Upper lobe of left lung (tissue), 6 donors: ENCODE measurements at regions not wholly inside any gene's neighbourhood (a gene's known extent, or its start where the extent isn't known, plus 50 kb on each side); places are given as distances from the start of the nearest gene placed in this dataset.
"Not testable (repeated sequence)": the region's sequence is repeated elsewhere in the genome, so short reads cannot be mapped to it uniquely, and the experiment has no call there.

Experiments used
- ATAC-seq, 2 donors: fragments of 200-7000 bp; cut with Tn5 transposase; one replicate each; pipeline ENCODE4 v1.9.1; 2022; ENCODE audit warnings: mild to moderate bottlenecking in 2 of 2, moderate library complexity in 2 of 2; ENCODE audit not compliant: low FRiP score in 2 of 2
- DNase-seq, 2 donors: peaks; one replicate each; pipeline ENCODE4 v3.0.0-alpha.2; 2019 to 2020
- H3K27ac ChIP-seq, 4 donors: fragments of 200-600 bp; sonication (generic); one replicate each; pipeline ENCODE4 v1.5.1; 2016 to 2019
- H3K27me3 ChIP-seq, 4 donors: fragments of 200-600 bp; sonication (generic); one replicate each; pipeline ENCODE4 v1.5.1; 2017 to 2019
- H3K36me3 ChIP-seq, 4 donors: fragments of 200-600 bp; sonication (generic); one replicate each; pipeline ENCODE4 v1.5.1; 2016 to 2019
- H3K4me1 ChIP-seq, 4 donors: fragments of 200-600 bp; sonication (generic); one replicate each; pipeline ENCODE4 v1.5.1; 2018 to 2019
- H3K4me3 ChIP-seq, 4 donors: fragments of 200-600 bp; sonication (generic); one replicate each; pipeline ENCODE4 v1.5.1; 2017 to 2019; ENCODE audit warnings: mild to moderate bottlenecking in 2 of 4, moderate library complexity in 1 of 4
- H3K9me3 ChIP-seq, 4 donors: fragments of 200-600 bp; sonication (generic); one replicate each; pipeline ENCODE4 v1.5.1; 2018 to 2019
- CTCF ChIP-seq, 6 experiments: fragments of 450-650 bp in 4 of 6; fragments of 200-600 bp in 2 of 6; sonication (generic) in 2 of 6; IDR thresholded peaks; one replicate each; pipeline ENCODE4 v1.5.1; 2016 to 2019; ENCODE audit warnings: antibody characterized with exemption in 6 of 6
- EP300 ChIP-seq, 4 donors: sonication (generic); formaldehyde crosslinking; IDR thresholded peaks; one replicate each; pipeline ENCODE4 v1.5.1; 2017; ENCODE audit warnings: antibody characterized with exemption in 4 of 4, control low read depth in 2 of 4
- POLR2A ChIP-seq, 4 donors: fragments of 450-650 bp; IDR thresholded peaks; one replicate each; pipeline ENCODE4 v1.5.1; 2016 to 2017; ENCODE audit warnings: antibody characterized with exemption in 4 of 4, mild to moderate bottlenecking in 2 of 4
- POLR2AphosphoS5 ChIP-seq, 2 donors: sonication (generic); formaldehyde crosslinking; IDR thresholded peaks; one replicate each; pipeline ENCODE4 v1.5.1; 2017; ENCODE audit warnings: antibody characterized with exemption in 2 of 2
- WGBS, 2 donors: methylation state at CpG; one replicate each; pipeline ENCODE4 v1.1.5; 2017 to 2018; 5-methylcytosine and 5-hydroxymethylcytosine counted together
- donor health status: DM: no; HTN: no; CAD: no; lungs with moderate emphysema.
- donor health status: DM: no; HTN: yes; CAD: no; lungs with severe emphysema.

GRCh38 chr9:106177216-106177615, 482.9 kb downstream of the TMEM38B start:
- 85 to 95% methylated on average over 1 of the region's 1 CpG for WGBS, 2 donors
- ATAC-seq: no peak
- no peak overlapping the region for H3K27ac ChIP-seq
- no peak overlapping the region for H3K4me3 ChIP-seq
- no peaks in the 10 kb centered on the region for H3K36me3 ChIP-seq
- H3K4me1 ChIP-seq: no peaks in the 10 kb centered on the region
- H3K9me3 ChIP-seq: no peaks in the 10 kb centered on the region
- no peak for TF ChIP-seq EP300 (IDR thresholded peaks at IDR 0.05)
- H3K27me3 ChIP-seq: no peaks in the 10 kb centered on the region
- DNase-seq: no peak

GRCh38 chr9:106179191-106179590, 484.9 kb downstream of the TMEM38B start:
- Histone ChIP-seq H3K4me3 (no peak overlapping the region), H3K27me3 (no peaks in the 10 kb centered on the region), H3K9me3 (no peaks in the 10 kb centered on the region), H3K4me1 (no peaks in the 10 kb centered on the region), H3K27ac (no peak overlapping the region), H3K36me3 (no peaks in the 10 kb centered on the region)
- TF ChIP-seq EP300 (IDR thresholded peaks at IDR 0.05) (no peak), POLR2AphosphoS5 (IDR thresholded peaks at IDR 0.05) (no peak), POLR2A (IDR thresholded peaks at IDR 0.05) (no peak), CTCF (IDR thresholded peaks at IDR 0.05) (no peak)
- ATAC-seq: no peak
- 77 to 88% methylated on average over 3 of the region's 3 CpGs for WGBS, 2 donors
- DNase-seq: no peak

GRCh38 chr9:106203815-106204516, 509.6 kb downstream of the TMEM38B start:
- 69 to 88% methylated on average over 4 to 8 of the region's 8 CpGs for WGBS, 2 donors
- H3K9me3 ChIP-seq, H3K4me1 ChIP-seq, H3K27ac ChIP-seq, H3K4me3 ChIP-seq, H3K27me3 ChIP-seq, DNase-seq, H3K36me3 ChIP-seq, ATAC-seq: not testable (repeated sequence)

GRCh38 chr9:106207298-106207697, 513.0 kb downstream of the TMEM38B start:
- Histone ChIP-seq H3K9me3 (no peaks in the 10 kb centered on the region), H3K4me1 (no peaks in the 10 kb centered on the region), H3K27ac (no peak overlapping the region), H3K4me3 (no peak overlapping the region), H3K36me3 (no peaks in the 10 kb centered on the region), H3K27me3 (no peaks in the 10 kb centered on the region)
- DNase-seq (no peak), ATAC-seq (no peak)
- 64 to 67% methylated on average over 1 of the region's 1 CpG for WGBS, 2 donors
- TF ChIP-seq POLR2A (IDR thresholded peaks at IDR 0.05) (no peak), EP300 (IDR thresholded peaks at IDR 0.05) (no peak), POLR2AphosphoS5 (IDR thresholded peaks at IDR 0.05) (no peak)

- WGBS, 2 donors: 50 to 52% methylated on average over 3 of the region's 3 CpGs
- DNase-seq: no peak
- H3K27ac ChIP-seq: no peak overlapping the region
- ATAC-seq: no peak
- TF ChIP-seq CTCF (IDR thresholded peaks at IDR 0.05): no peak
- TF ChIP-seq POLR2AphosphoS5 (IDR thresholded peaks at IDR 0.05): no peak
- no peak for TF ChIP-seq POLR2A (IDR thresholded peaks at IDR 0.05)
- TF ChIP-seq EP300 (IDR thresholded peaks at IDR 0.05): no peak
- H3K9me3 ChIP-seq: no peaks in the 10 kb centered on the region
- no peaks in the 10 kb centered on the region for H3K36me3 ChIP-seq
- H3K4me1 ChIP-seq: no peaks in the 10 kb centered on the region
- H3K4me3 ChIP-seq: no peak overlapping the region
- no peaks in the 10 kb centered on the region for H3K27me3 ChIP-seq
These were observed 524.1 kb downstream of the TMEM38B start for GRCh38 chr9:106218427-106218826.

- Histone ChIP-seq H3K27me3 (no peaks in the 10 kb centered on the region), H3K4me1 (no peaks in the 10 kb centered on the region), H3K36me3 (no peaks in the 10 kb centered on the region), H3K27ac (no peak overlapping the region), H3K4me3 (no peak overlapping the region), H3K9me3 (no peaks in the 10 kb centered on the region)
- TF ChIP-seq POLR2A (IDR thresholded peaks at IDR 0.05) (no peak), POLR2AphosphoS5 (IDR thresholded peaks at IDR 0.05) (no peak), EP300 (IDR thresholded peaks at IDR 0.05) (no peak), CTCF (IDR thresholded peaks at IDR 0.05) (no peak)
- 75 to 84% methylated on average over 3 of the region's 3 CpGs for WGBS, 2 donors
- ATAC-seq: no peak
- DNase-seq: no peak
These were observed 524.5 kb downstream of the TMEM38B start for GRCh38 chr9:106218854-106219253.
